HG03558 (cell line): ENCODE measurements at regions not wholly inside any gene's neighbourhood (a gene's known extent, or its start where the extent isn't known, plus 50 kb on each side); places are given as distances from the start of the nearest gene placed in this dataset.

Source experiments
- ATAC-seq: cut with Tn5 transposase; IDR thresholded peaks from one replicate; pipeline ENCODE4 v1.9.1; 2021; ENCODE audit warnings: moderate number of reproducible peaks; ENCODE audit not compliant: unreplicated experiment; ENCODE audit errors: extremely low read depth

GRCh38 chr9:73219985-73220626, 68.4 kb downstream of the ANXA1 start:
- peak; percentile 85 for ATAC-seq

- no peak for ATAC-seq
Observed at GRCh38 chr9:73223594-73223993, 71.9 kb downstream of the ANXA1 start.

- ATAC-seq: no peak
Observed at GRCh38 chr9:73229543-73229942, 77.9 kb downstream of the ANXA1 start.

- ATAC-seq: no peak
Observed at GRCh38 chr9:73230251-73230650, 78.6 kb downstream of the ANXA1 start.

GRCh38 chr9:73231203-73231602, 79.5 kb downstream of the ANXA1 start:
- ATAC-seq: no peak

- no peak for ATAC-seq
Observed at GRCh38 chr9:73233359-73234007, 81.8 kb downstream of the ANXA1 start.

- ATAC-seq: no peak
Observed at GRCh38 chr9:73234008-73234360, 82.3 kb downstream of the ANXA1 start.

- ATAC-seq: no peak
Observed at GRCh38 chr9:73237140-73237539, 85.5 kb downstream of the ANXA1 start.

- no peak for ATAC-seq
Observed at GRCh38 chr9:73239570-73240265, 88.1 kb downstream of the ANXA1 start.

- no peak for ATAC-seq
Observed at GRCh38 chr9:73243078-73243477, 91.4 kb downstream of the ANXA1 start.

GRCh38 chr9:73259086-73259696, 107.5 kb downstream of the ANXA1 start:
- no peak for ATAC-seq

GRCh38 chr9:73260506-73260905, 108.8 kb downstream of the ANXA1 start:
- no peak for ATAC-seq

- no peak for ATAC-seq
Observed at GRCh38 chr9:73264631-73265030, 113.0 kb downstream of the ANXA1 start.

- no peak for ATAC-seq
Observed at GRCh38 chr9:73265876-73266275, 114.2 kb downstream of the ANXA1 start.

- no peak for ATAC-seq
Observed at GRCh38 chr9:73269430-73270101, 117.9 kb downstream of the ANXA1 start.

GRCh38 chr9:73270967-73271721, 119.5 kb downstream of the ANXA1 start:
- ATAC-seq: peak; percentile 53

- ATAC-seq: no peak
Observed at GRCh38 chr9:73280113-73280512, 128.4 kb downstream of the ANXA1 start.

GRCh38 chr9:73284377-73284776, 132.7 kb downstream of the ANXA1 start:
- ATAC-seq: no peak

GRCh38 chr9:73294336-73294735, 142.7 kb downstream of the ANXA1 start:
- no peak for ATAC-seq

- no peak for ATAC-seq
Observed at GRCh38 chr9:73325983-73326382, 174.3 kb downstream of the ANXA1 start.
